ENCODE measurements at regions not wholly inside any gene's neighbourhood (a gene's known extent, or its start where the extent isn't known, plus 50 kb on each side); places are given as distances from the start of the nearest gene placed in this dataset.
"Not testable (repeated sequence)": the region's sequence is repeated elsewhere in the genome, so short reads cannot be mapped to it uniquely, and the experiment has no call there.

DNA sequence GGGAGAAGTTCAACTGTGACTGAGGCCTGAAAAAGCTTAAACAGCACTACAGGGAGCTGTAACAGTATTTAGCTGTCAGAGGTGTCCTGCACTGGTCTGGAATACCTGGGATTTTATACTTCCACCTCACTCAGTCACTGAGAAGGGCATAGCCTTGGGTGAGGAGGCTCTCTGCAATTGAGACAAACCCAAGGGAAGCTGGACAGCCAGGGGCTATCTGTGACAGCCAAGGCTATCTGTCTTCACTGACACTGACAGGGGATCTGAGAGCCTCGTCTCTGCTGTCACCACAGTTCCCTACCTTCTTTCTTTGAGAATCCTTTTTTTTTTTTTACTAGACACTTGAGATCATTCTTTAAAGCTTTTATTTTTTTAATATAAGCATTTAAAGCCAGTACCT, 356.2 kb upstream of the CD180 start:
- DNase-seq (ENCODE audit: low read depth, low spot score) = no peak
- no peak overlapping the region for H3K27ac ChIP-seq

DNA sequence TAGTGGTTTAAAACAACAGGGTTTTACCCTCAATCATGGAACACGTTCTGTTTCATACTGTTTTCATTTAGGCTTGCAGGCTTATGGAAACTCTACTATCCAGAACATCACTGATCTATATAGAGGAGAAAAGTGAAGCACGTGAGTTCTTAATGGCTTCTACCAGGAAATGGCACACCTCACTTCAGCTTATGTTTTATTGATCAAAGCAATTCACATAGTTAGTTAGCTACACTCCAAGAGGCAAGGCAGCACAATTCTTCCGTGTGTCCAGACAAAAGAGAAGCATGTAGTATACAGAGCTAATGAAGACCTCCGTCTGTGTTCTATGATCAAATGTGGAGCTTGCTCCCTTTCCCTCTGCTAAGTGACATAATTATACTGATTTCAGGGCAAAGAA, 353.3 kb upstream of the CD180 start:
- no peak overlapping the region for H3K27ac ChIP-seq
- no peak for DNase-seq (ENCODE audit: low read depth, low spot score)

DNA sequence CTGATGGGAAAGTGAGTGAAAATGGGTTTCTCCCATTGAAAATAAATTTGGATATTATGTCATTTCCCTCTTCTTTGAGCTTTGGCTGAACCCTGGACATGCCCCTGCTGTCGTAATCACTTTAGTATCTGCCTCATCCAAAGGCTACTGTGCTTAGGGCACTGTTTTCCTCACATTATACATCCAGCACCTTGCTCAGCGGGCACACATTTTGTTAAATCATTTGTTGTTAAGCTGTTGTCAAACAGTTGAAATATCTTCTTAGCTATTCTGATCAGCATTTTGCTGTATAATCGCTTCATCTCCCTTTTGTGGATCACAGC, 352.7 kb upstream of the CD180 start:
- H3K27ac ChIP-seq = no peak overlapping the region
- no peak for DNase-seq (ENCODE audit: low read depth, low spot score)

DNA sequence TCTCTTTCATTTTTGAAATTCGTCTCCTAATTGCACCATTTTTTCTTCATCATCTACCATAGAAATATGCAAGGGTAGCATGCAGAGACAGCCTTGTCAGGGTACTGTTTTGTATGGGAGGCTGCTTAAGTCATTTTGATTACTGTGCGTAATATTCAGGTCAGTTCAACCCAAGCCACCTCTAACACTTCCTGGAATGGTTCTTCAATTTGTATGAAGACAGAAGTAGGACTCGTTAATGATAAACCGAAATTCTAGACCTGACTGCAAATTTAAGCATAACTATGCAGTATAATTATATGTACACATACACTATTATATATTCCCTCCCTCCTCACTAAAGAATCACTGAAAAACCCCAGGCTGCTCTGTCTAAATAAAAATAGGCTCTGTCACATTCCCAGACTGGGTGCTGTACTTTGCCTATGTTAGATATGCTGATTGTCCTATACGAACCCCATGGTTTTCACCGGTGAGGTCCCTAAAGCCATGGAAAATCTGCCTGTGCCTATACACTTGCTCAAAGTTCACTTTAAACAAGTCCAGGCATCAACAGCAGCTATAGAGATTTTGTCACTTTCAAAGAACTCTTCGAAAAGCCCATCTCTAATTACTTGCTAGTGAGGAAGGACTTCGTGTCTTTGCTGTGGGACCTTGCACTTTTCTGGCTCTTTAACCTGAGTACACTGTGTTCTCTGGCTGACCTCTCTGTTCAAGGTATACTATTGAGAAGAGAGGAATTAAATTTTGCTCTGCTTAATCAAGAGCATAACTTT, 352.1 kb upstream of the CD180 start:
- no peak for DNase-seq (ENCODE audit: low read depth, low spot score)
- H3K27ac ChIP-seq = no peak overlapping the region

DNA sequence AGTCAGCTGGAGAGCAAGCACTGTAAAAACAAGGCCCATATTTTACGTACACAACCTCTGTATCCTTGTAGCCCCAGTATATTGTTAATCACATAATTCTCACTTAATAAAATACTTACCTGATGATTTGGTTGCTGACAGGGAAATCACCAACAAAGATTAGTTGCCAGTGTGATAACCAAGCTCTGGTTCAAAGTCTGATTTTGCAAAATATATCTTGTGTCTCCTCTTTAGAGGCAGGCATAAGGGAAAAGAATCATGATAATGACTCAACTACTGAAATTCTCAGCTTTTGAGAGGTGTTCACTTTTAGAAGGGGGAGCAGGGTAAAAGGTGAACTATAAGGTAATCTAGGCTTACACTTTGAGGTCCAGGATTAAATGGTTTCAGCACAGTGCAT, 351.1 kb upstream of the CD180 start:
- DNase-seq (ENCODE audit: low read depth, low spot score) = no peak

DNA sequence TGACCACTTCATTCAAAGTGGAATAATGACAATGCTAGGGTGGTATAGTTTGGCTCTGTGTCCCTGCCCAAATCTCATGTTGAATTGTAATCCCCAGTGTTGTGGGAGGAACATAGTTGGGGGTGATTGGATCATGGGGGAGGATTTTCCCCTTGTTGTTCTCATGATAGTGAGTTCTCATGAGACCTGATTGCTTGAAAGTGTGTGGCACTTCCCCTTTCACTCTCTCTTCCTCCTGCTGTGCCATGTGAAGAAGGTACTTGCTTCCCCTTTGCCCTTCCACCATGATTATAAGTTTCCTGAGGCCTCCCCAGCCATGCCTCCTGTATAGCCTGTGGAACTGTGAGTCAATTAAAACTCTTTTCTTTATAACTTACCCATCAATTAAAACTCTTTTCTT, 348.3 kb upstream of the CD180 start:
- not testable (repeated sequence) for H3K27ac ChIP-seq; DNase-seq (ENCODE audit: low read depth, low spot score)

More for the DNA sequence above, 351.1 kb upstream of the CD180 start:
- no peak overlapping the region for H3K27ac ChIP-seq

DNA sequence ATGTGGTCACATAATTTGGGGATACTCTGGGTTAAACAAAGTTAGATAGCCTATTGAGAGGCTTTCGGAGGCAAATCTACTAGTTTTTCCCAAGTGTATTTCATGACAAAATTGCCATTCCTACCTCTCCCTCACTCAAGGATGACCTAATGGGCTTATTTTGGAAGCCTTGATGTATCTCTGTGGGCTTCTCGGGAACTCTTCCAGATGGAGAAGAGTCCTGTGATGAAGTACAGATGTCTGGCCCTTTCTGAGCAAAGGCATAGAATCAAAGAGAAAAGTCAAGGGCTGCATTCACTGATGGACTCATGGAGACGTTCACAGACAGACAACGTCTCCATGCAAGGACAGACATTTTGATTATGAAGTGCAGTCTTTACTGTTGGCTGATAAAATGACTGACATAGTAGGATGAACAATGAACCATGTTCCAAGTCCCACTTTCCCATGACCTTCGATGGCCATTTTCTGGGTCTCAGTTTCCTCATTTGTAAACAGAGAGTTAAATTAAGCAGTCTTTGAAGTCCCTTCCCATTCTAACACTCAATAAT, 347.2 kb upstream of the CD180 start:
- DNase-seq (ENCODE audit: low read depth, low spot score) = no peak
- H3K27ac ChIP-seq = no peak overlapping the region

DNA sequence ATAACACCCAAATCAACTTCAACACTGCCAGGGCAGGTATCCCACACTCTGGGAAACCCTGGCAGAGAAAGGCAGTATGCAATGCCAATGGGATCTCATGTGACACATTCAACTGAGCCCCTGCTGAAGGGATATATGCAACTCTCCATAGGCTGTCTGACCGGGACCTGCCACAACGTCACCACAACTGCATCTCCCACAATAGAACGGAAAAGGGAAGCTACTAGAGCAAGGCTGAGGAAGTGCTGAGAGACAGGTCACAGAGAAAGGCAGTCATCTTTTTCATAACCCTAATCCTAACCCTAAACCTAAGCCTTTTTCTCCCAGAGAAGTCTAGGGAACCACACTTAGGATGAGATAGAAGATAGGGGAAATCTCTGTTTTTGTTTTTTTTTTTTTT, 345.9 kb upstream of the CD180 start:
- DNase-seq (ENCODE audit: low read depth, low spot score) = no peak
- H3K27ac ChIP-seq = no peak overlapping the region

DNA sequence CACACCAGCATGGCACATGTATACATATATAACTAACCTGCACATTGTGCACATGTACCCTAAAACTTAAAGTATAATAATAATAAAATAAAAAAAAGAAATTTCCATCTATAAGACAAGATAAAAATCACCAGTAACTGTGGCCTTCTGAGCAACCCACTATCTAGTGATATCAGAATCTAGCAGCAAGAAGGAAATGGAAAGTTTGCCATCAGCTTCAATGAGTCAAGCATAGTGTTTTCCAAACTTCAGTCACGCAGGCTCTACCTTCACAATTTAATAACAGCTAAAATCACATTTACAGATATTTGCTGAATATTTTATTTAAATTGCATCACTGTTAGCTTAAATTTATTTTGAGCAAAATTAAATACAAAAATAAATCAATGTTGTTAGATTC, 345.3 kb upstream of the CD180 start:
- no peak for DNase-seq (ENCODE audit: low read depth, low spot score)
- no peak overlapping the region for H3K27ac ChIP-seq

DNA sequence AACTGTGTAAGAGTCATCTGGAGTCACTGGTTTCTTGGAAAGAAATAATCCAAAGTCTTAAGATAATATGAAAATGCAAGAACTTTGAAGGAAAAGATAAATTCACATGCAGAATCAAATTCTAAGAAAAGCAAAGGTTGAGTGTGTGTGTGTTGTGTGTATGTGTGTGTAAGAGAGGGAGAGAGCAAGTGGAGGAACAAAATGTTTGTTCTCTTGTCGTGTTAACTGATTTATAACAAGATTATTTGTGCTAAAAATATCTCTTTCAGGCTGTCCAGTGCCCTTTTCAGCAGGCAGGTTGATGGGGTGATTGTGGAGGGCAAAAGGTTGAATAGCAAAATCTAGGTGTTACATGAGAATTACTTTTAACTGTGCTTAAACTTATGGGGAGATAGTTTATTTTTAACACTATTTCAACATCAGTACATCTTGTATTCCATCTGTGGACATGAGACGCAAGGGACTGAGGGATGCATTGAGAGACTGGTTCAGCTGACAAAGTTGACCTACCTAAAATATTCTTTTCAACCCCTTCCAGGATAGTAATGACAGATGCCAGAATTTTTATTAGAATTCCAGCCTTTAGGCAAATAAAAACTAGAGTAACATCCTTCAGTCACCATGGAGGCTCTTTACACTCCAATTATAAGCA, 342.4 kb upstream of the CD180 start:
- H3K27ac ChIP-seq = no peak overlapping the region
- DNase-seq (ENCODE audit: low read depth, low spot score) = no peak

DNA sequence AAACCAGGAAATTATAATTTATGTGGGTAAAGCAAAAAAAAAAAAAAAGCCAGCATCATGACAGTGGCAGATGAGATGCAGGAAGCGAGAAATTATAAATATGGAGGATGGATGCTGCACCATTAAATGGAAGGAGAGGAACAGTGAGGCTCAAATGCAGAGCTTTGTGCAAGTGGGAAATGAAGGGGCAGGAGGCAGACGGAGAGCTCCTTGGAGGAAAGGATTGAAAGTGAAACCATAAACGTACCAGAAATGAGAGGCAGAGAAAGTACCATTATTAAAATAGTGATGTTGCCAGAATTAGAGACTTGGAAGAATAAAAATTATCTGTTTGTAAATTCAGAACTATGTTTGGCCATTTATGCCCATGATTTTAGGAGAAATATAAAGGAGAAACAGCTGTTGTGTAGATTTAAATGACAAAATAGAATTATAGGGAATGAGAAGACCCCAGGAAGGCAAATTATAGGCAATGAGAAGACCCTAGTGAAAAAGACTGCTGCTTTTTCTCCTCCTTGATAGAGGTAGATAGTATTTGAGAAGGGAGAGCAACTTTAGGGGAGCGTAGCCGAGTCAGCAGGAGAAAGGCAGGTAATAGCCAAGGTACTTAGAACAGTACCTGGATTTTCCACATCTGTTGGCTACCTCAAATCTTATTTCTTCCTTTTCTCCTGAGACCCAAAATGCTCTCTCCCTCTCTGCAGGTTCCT, 341.0 kb upstream of the CD180 start:
- no peak overlapping the region for H3K27ac ChIP-seq
- no peak for DNase-seq (ENCODE audit: low read depth, low spot score)

DNA sequence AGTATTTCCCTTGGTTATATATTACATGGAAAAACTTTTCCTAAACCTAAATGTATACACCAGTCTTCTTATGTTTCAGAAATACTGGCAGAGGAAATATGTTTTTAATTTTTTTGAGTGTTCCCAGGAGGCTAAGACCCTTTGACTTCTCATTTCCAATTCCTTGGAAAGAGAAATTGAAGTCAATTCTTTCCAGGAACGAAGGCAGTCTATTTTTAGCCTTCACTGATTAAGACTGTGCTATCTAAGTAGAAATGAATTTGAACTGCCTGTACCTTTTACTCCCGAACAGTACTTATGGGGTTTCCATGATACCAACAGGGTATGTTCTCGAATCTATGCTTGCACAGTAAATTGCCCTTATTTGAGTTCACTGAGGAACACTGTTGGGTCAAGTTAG, 340.3 kb upstream of the CD180 start:
- no peak overlapping the region for H3K27ac ChIP-seq
- DNase-seq (ENCODE audit: low read depth, low spot score) = no peak

DNA sequence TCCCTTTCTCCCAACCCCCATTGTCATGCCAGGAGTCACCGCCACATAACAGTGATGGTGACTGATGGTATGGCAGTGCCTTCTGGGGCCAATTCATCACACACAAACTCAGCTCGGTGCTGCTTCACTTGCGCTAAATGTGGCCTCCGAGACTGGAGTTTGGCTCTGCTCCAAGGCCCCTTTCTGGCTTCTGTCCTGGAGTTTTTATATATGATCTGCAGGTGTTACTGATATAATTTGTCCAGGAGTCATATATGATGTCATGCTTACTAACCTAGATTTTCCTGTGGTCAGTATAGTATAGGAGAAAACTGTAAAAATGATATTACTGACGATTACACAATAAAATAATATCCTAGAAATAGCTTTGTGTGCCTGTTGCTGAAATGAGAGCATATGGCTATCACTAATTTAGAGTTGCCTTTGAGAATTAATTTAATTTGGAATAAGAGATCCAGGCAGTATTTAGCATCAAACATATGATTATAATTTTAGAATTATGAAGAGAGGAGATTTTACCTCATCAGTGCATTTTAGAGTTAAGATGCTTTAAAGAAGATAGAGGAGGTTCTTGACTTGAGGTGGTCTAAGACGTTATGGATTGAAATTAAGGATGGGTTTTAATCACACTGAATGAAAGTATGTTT, 334.1 kb upstream of the CD180 start:
- no peak overlapping the region for H3K27ac ChIP-seq
- no peak for DNase-seq (ENCODE audit: low read depth, low spot score)

DNA sequence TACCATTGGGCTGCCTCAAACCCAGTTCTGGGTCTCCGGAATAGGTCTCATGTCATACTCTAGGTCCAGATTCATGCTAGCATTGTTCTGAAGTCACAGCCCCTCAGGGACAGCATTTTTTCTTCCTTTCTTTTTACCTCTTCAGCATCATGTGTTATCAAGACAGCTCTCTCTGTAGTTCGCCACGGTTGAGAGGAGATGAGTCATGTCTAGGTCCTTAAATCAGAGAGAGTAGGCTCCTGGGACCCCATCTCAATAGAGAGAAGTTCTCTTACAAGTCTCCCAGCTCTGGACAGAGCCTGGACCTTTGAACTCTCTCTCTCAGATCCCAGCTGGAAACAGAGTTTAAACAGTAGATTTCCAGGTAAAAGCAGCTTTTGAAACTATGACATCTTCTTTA, 332.4 kb upstream of the CD180 start:
- DNase-seq (ENCODE audit: low read depth, low spot score) = no peak
- H3K27ac ChIP-seq = no peak overlapping the region

DNA sequence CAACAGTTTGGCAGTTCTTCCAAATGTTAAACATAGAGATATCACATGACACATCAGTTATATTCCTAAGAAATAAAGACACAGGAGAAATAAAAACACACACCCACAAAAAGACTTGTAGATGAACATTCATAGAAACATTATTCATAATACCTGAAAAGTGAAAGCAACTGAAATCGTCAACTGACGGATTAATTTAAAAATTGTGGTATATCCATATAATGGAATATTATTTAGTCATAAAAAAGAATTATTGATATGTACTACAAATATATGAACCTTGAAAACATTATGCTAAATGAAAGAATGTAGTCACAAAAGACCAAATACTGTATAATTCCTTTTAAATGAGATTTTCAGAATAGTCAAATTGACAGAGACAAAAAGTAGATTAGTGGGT, 330.2 kb upstream of the CD180 start:
- DNase-seq (ENCODE audit: low read depth, low spot score) = no peak
- H3K27ac ChIP-seq = no peak overlapping the region

DNA sequence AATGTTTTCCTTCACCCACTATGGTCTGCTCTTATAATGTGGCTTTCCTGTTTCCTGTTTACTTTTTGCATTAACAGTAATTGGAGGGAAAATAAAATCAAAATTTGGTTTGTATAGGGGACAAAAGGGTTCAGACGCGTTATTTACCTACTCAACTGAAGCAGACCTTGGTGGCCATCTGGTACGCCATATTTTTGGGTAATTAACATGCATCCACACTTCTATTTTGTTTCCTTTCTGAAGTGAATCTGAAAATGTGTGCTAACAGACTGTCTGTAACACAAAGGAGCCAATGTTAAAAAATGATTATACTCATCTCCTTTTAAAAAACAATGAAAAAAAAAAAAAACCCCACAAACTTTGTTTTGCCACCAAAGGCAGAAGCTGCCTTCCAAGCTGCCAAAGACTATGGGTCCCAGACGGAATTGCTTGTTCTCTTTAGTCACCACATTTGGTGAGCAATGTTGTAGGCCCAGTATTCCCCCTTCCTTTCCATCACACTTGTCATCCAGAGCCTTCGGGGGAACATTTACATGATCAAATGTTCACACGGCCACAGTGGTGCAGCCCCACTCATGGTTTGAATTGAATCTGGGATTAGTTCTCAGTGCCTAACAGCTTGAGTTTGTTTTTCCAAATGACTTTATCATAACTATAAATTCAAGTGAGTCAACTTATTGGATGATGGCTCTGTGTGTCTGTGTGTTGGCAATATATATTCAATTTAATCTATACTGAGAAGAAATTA, 323.7 kb upstream of the CD180 start:
- no peak overlapping the region for H3K27ac ChIP-seq
- DNase-seq (ENCODE audit: low read depth, low spot score) = no peak

DNA sequence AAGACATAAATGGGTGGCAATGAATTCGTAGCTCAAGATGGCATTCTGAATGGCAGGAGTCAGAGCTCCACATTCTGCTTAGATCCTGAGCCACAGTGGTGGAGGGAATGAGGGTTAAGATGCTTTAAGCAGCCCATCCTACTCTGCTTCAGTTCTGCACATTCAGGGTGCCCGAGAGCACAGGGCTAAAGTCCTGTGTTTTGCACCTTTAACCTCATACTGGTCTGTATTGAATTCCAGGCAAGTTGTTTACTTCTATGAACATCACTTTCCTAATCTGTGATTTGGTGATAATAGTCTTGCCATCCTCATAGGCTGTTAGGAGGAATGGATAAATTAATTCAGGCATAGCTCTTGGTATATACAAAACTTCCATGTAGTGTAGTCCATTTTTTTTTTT, 321.6 kb upstream of the CD180 start:
- no peak for DNase-seq (ENCODE audit: low read depth, low spot score)
- H3K27ac ChIP-seq = no peak overlapping the region

DNA sequence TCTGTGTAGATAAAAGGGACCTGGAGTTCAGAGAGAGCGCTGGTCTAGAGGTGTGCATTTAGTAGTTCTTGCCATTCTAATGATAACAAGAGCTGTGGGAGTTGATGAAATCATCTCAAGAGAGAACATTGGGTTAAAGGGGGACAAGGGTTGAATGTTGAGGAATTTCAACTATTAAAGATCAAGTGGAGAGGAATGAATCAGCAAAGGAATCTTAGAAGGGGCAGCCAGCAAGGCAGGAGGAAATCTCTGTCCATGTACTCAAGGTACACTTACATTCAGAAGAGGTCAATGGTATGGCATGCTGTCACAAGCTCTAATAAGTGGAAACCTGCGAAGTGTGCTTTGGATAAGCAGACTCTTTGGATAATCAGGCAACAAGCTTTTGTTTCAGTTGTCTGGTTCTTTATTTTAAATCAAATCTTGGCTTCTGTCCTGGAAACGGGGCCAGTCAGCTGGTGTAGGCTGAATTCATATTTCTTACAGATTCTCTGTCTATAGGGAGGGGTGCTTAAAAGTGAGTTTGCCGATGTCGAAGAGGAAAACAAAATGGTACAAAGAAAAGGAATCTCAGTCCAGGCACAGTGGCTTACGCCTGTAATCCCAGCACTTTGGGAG, 320.5 kb upstream of the CD180 start:
- no peak overlapping the region for H3K27ac ChIP-seq
- DNase-seq (ENCODE audit: low read depth, low spot score) = no peak

DNA sequence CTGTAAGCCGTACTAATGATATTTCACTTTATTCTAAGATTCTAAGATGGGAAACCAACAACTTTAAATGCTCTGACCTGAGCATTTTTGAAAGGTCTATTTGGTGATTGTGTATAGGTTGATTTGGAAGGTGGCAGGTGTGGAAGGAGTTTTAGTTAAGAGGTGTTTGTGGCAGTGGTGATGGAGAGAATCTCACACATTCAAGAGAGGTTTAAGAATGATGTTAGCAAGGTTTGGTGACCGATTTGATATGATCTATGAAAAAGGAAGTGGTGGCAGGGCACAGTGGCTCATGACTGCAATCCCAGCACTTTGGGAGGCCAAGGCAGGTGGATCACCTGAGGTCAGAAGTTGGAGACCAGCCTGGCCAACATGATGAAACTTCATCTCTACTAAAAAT, 319.2 kb upstream of the CD180 start:
- no peak overlapping the region for H3K27ac ChIP-seq
- no peak for DNase-seq (ENCODE audit: low read depth, low spot score)
